HG02798 (cell line): ENCODE measurements at regions not wholly inside any gene's neighbourhood (a gene's known extent, or its start where the extent isn't known, plus 50 kb on each side); places are given as distances from the start of the nearest gene placed in this dataset.
A peak's percentile ranks its signal among the peaks of the same experiment; 100 is the strongest.

Source experiments
- ATAC-seq: cut with Tn5 transposase; IDR thresholded peaks from one replicate; pipeline ENCODE4 v1.9.1; 2021; ENCODE audit warnings: mild to moderate bottlenecking; ENCODE audit not compliant: unreplicated experiment, poor library complexity

DNA sequence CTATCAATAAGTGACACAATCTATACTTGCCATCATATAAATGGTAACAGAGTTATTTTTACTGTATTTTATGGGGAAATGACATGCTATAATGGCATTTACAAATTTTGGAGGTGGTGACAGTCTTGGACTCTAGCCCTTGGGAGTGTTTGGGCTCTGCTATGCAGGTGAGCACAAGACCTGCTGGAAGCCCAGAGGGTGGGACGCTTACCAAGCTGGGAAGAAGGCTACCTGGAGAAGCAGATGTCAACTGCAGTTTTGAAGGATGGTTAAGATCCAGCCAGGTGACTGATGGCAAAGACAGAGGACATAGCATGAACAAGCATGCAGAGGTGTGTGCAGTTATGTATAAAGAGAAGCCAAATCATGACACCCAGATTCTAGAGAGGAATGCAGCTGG, 346.9 kb downstream of the MYCN start:
- ATAC-seq: no peak

DNA sequence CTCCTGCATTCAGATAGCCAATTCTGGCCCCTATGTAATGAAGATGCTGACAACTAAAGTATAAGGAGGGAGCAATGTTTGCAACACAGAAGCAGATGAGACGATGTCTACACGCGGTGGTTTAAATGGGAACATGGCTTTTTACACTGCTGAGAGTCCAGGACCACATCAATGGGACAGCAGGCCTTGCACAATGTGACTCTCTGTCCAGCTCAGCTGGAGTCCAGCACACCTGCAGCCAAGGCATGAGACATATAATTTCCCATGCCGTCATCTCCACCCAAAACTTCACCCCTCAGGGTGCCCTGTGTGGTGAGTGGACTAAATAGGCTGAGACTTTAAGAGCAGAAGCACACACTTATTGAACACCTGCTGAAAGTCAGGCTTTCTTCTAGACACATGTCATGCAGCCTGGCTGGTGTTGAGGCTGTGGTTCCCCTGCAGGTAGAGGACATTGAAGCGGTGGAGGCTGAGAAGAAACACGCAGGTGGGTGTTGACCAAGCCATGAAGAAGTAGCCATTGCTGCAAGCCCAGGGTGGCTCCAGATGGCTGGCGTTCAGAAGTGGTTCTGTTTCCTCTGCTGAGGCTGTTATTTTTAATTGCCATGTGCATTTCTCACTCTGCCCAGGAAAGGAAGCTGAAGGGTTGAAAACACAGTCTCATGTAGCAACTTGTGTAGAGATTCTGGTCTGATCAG, 345.6 kb downstream of the MYCN start:
- no peak for ATAC-seq

DNA sequence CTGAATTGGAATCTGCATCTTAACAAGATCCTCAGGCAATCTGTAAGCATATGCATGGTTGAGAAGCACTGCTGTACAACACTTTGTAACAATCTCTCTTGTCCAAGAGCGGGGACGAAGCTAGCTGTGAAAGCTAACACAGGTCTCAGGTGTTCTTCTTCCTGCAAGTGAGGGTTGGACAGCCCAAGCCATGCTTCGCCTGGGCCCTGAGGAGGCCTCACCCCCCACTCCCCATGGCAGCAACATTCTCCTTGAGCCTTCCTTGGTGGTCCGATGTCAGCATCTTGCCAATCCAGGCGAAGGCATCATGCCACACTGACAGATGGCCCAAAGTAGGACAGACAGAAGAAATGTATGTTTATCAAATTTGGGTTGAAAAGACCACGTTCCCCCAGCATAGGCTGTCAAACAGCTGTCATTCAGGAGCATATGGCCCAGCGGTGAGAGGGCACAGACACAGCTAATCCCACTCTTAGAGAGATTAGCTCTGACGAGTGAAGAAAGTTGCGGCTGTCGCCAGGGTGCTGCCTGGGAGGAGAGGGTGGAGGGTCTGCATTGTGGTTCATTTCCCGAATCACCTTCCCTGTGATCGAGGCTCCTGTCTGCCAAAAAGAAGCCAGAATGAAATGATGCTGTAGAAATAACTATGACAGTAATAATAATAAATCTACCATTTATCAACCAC, 344.7 kb downstream of the MYCN start:
- ATAC-seq: no peak

DNA sequence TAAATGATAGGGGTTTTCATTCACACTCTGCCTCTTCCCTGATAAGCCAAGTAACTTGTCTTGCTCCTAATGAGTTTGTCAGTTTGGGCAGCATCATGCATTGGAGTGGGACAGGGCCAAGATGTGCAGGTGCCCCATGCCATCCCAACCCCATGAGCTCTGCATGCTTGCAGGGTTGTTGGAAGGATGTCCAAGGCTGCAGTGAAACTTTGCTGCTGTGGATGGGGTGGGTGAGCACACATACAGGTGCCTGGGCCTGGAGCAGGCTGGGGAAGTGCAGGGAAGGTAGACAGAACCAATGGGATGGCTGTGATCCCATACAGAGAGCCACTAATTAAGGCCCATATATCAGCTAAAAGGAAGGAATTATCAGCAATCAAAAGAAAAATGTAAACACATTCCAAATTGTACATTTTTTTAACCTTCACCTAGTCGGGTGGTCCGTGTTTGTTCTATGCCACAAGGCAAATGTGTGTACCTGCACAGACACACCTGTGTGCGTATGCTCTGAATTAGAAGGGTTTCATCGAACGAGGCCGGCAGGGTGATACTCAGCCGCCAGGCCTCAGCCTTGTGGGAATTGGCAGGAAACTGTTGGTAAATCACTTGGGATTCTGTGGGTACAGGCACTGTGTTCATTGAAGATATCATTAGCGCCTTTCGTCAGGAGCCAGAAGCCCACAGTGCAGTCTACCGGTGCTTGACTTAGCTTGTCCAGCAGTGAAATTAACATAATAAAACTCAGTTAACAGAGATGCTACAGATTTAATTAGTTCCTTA, 342.9 kb downstream of the MYCN start:
- no peak for ATAC-seq

DNA sequence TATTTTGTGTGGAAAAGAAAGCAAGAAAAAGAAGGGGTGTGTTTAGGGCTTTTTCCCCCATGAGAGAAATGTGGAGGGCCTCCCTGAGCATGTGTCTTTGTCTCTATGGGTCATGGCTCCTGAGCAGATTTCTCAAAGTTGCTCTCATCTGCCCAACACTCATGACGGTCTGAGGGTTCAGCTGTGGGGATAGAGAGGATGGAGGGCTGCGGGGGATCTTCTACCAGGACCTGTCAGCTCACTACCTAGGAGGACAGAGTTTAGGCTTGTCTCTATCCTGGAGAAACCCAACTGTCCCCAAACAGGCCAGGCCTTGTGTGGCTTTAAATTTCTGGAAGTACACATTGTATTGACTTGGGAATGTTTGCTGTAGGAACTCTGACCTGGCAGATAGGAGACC, 342.2 kb downstream of the MYCN start:
- ATAC-seq: no peak

DNA sequence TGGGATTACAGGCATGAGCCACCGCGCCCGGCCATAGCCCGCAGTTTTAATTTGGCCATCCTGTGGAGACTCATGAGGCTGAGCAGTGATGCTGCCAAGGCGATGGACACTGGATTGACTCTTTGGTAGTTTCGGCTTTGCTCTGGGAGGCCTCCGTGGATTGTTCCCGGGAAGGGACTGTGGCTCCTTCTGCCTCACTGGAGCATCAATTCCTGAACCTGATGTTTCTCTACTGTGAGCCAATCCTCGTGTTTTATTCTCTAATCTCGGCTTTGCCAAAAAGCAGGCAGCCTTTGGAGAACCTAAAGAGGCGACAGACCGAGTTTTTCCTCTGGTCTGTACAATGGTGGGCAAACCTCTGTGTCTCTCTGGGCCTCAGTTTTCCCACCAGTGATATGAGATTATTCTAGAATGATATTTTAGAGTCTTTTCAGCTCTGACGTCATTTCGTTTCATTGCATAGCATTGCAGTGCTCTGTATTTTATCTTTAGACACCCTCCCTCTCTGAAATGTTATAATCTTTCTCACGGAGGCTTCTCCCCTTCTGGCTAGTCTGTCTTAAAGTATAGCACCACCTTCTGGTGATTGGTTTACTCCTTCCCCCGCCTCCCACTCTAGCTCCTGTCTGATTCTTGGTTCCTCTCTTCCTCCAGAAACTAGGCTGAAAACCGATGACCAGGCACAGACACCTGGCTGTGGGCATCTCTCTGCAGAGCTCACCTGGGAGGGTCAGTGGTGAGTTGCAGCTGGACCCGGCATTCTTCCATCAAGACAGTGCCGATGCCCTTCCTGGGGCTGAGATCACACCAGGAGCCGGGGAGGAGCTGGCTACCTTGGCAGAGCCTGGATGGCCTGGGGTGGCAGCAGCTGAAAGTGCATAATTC, 341.3 kb downstream of the MYCN start:
- peak; percentile 60 for ATAC-seq

DNA sequence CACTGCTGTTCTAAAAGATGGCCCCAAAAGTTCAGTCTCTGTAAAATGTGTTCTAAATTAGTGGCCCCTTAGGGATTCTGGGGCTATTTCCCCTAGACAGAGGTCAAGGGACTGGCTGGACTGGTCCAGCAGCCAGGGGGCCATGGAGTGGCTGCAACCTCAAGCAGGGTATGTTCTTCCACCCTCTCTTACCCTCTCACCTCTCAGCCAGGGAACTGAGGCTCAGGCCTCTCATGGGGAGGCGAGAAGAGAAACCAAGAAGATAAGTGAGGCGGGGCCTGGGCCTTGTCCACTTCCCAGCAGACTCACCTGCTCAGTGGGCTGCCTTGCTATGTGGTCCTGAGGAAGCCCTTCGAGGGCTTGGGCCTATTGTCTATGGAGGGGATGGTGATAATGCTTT, 339.7 kb downstream of the MYCN start:
- no peak for ATAC-seq

DNA sequence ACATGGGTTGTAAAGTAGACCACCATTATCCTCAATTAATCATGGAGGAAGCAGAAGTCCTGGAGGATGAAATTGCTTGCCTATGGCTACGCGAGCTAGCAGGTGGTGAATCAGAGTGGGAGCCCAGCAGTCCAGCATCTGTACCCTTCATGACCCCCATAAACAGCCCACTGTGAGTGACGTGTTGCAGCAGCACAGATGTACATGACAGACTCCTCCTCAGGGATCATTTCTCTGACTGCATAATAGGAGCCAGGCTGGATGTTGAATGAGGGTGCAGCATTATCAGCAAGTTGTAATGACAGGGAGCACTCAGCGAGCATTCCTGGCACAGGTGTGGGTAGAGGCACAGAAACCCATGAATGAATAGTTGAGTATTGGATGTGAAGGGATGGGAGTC, 339.3 kb downstream of the MYCN start:
- ATAC-seq: no peak

DNA sequence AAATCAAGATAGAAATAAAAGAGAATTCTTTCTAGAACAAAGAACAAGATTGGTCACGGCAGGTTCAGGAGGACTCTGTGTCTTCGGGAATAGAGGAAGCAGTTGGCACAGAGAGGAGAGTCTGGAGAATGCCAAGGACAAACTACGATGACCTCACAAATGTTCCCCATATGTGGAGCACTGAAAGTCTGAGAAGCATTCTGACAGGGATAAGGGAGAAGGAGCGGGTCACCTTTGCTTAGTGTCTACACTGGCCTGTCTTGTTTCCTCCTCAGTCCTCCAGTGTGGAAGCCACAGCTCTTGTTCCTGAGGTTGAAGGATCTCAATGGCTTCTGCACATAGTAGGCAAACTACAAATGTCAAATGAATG, 338.8 kb downstream of the MYCN start:
- ATAC-seq: no peak

DNA sequence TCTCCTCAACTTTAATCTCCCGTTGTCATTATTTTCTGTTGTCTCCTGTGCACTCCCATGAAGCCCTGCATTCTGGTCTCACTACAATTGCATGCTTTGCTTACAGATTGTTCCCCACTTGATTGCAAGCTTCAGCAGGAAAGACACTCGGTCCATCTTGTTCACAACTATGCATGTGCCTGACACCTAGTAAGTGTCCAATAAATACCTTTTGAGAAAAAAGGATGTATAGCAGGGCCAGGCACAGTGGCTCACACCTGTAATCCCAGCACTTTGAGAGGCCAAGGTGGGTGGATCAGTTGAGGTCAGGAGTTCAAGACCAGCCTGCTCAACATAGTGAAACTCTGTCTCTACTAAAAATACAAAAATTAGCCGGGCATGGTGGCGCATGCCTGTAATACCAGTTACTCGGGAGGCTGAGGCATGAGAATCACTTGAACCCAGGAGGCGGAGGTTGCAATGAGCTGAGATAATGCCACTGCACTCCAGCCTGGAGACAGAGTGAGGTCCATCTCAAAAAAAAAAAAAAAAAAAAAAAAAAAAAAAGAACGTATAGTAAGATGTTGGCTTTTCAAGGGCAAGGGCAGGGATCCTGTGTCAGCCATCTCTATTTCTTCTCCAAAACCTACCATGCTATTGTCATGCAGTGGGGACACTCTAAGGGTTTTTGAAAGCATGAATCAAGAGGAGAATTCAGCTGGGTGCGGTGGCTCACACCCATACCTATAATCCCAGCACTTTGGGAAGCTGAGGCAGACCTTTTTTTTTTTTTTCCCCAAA, 338.3 kb downstream of the MYCN start:
- no peak for ATAC-seq

DNA sequence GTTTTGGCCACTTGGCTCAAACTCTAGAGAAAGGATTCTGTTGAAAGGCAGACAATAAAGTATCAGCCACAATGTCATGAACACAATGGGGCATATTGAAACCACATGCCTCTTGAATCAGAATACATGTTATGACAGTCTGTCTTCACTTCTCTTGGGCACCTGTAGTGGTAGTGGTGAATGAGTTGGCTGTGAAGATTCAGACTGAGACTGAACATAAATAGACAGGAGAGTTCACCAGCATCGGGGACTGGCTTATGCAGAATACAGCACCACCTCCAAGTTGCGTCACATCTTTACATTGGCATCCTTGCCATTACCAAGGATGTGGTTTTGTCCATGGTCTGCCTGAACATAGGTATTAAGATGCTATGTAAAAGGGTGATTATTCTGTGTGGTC, 336.8 kb downstream of the MYCN start:
- no peak for ATAC-seq

DNA sequence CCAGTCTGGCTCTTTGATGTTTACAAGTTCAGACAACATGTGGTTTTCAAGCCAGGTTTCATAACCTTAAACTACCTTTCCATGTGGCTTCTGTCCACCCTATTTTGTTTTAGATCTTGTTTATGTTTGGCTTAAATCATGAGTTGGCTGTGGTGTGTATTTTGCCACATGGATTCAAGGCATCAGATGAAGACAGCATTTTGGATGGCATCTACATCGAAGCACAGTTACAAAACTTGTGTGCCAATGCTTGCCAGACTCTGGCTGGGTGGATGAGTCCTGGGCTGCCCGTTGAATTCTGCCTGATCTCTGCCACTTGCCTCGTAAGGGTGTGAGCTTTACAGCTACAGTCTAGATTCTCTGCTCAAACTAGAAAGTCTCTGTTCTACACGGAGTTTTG, 335.3 kb downstream of the MYCN start:
- ATAC-seq: no peak

DNA sequence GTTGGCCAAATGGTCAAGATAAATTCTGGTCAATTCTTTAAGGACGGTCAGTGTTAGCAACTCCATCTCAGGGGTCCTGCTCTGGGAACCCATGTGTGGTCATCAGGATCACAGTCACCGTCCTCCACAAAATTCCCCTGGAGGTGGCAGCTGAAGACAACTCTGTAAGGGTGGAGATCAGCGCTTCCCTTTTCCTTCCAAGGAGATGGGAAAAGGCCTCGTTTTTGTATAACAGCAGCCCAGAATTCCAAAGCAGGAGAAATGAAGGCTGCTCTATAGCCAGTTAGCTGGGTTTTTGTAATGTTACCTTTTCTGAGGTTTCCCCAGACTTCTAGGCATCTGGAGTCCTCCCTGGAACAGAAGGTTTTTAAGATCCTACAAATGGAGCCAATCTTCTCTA, 334.8 kb downstream of the MYCN start:
- ATAC-seq: no peak

DNA sequence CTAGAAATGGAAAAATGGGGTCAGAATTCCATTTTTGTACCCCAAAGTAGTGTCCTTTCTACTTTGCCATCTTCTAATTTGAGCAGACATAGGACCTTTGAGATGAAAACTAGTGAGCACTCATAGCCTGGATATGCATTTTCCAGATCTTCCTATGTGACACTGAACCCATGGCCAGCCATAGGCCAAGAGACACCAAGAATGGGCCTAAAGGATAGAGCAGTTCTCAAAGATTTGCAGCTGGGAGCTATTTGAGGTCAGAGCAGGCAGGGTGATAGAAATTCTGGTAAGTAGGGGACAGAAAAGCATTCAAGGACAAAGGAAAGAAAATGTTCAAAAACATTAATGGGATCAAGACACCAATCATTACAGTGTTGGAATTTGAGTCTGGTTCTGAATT, 332.8 kb downstream of the MYCN start:
- no peak for ATAC-seq

DNA sequence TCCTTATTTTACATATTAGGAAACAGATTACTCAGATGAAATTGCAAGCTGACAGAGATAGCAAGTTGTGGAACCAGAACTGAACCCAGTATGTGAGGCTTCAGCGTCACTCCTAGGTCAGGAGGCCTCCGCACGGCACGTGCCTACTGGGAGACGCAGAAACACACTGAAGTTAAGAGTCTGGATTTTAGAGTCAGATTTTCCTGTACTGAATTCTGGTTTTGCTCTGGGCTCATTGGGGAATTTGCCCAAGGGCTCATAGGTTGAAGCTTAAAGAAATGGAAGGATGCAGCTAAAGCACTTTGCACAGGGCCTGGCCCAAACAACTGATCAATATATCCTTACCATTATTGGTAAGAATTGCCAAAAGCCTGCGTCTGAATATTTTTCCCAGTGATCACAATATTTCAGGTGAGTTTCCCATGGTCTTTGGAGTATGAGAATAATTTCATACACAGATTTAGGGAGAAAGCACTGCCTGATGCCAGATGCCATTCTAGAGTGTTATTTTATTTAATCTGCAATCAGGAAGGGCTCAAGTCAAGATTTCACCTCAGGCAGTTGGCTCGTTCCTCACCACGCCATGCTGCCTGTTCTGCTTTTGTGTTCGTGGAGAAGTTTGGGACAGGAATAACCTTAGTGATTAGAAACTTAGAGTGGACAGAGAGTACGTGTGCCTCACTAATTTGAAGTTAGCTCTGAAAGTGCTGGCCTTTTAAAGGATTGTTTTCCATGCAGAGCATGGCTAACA, 331.9 kb downstream of the MYCN start:
- ATAC-seq: no peak

DNA sequence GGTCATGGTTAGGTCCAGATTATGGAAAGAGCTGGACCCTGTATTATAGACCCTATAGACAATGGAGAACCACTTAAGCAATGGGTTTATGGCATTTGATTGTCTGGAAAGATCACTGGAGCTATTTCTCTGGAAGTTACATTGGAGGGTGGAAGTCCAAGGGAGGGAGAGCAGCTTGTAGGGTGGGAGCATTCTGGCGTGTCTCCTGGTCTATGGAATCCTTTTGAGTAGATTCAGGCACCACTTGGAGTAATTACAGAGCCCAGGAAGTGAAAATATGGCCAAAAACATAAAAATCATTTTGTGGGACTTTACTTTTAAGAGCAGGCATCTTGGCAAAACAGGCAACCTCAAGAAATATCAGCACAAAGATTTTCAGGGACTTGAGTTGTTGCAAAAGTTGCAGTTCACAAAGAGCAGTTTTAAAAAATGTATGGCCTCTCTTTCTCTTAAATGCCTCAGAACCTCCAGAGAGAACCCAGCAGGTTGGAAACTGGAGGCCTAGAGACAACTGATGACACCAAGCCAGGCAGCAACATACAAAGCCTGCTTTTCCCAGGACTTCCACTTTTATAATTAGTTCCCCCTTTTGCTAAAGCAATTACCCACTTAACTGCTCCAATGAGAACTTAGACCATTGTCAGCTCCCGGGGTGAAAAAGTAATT, 331.0 kb downstream of the MYCN start:
- ATAC-seq: no peak

DNA sequence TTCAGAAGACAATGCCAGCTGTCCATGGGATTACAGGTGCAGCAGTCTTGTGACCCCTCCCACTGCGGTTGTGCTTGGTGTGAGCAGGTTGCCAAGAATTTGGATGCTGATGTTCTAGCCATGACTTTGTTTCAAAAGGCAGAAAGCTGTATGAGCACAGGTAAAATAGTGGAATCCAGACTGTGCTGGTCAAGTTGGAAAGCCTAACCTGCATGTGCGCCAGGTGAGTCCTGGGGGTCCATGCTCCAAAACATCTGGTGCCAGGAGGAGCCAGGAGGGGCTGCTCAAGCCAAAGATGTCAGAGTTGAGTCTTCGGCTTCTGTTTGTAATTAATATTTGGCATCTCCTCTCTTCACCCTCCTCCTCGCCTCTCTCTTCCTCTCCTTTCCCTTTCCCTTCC, 330.1 kb downstream of the MYCN start:
- ATAC-seq: no peak

DNA sequence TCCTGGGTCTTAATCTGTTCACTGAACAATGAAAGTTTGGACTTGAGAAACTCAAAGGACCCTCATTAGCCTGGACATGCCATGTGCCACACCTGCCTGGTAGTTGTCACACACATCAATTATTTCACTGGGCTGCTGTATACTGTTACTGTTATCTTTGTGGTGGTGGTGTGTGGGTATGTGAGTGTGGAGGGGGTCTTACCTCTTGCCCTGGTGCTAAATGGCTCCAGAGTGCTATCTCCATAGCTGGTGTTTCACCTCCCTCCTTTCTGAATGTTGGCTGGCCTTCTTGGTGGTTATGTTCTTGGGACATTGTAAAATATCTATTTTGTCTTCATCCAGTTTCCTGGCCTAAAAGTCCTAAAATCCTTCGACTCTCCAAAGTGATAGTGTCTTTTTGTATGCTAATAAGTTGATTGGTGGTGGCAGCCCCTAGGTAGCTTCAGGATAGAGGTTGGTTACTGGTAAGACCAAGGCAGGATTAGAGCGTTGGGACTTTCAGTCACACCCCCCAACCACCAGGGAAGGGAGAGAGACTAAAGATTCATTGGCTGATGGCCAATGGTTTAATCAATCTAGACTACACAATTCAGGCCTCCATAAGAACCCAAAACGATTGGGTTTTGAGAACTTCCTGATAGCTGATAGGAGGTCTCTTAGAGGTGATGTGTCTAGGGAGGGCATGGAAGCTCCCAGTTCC, 328.1 kb downstream of the MYCN start:
- no peak for ATAC-seq
